ENCODE measurements at regions not wholly inside any gene's neighbourhood (a gene's known extent, or its start where the extent isn't known, plus 50 kb on each side); places are given as distances from the start of the nearest gene placed in this dataset.

GRCh38 chr6:121759370-121759769 lies 323.9 kb downstream of the GJA1 start:
- no peaks in the 10 kb centered on the region for H3K4me1 ChIP-seq (ENCODE audit: insufficient read depth, low read length)
- peaks cover 0 to 3% of the 10 kb centered on the region in 2 donors for H3K27me3 Mint-ChIP-seq
- intact Hi-C loops (cut with micrococcal nuclease) = no loop called here
- peaks cover 0 to 6% (median 0%) of the 10 kb centered on the region in 8 donors for H3K9me3 Mint-ChIP-seq
- H3K4me1 Mint-ChIP-seq = no peaks in the 10 kb centered on the region
- no peaks in the 10 kb centered on the region for H3K36me3 ChIP-seq (ENCODE audit: insufficient read depth, low read length)
- DNase-seq = no peak
- no peak overlapping the region for H3K27ac Mint-ChIP-seq
- ChIA-PET CTCF (ENCODE audit: partially characterized antibody) (no interaction called here), POLR2A (ENCODE audit: partially characterized antibody) (no interaction called here)
- no peak overlapping the region for H3K4me3 ChIP-seq (ENCODE audit: low read length in 2 of 2)
- no peaks in the 10 kb centered on the region for H3K9me3 ChIP-seq (ENCODE audit: control insufficient read depth in 1 of 2, low read length in 2 of 2)
- H3K36me3 Mint-ChIP-seq = no peaks in the 10 kb centered on the region
- H3K4me3 Mint-ChIP-seq = no peak overlapping the region
- no peaks in the 10 kb centered on the region for H3K27me3 ChIP-seq (ENCODE audit: insufficient read depth, low read length)
- no peak overlapping the region for H3K27ac ChIP-seq (ENCODE audit: low read depth, low read length)

GRCh38 chr6:121760191-121760590 lies 324.7 kb downstream of the GJA1 start:
- Mint-ChIP-seq H3K27me3 (peaks cover 0 to 3% of the 10 kb centered on the region in 2 donors), H3K4me3 (no peak overlapping the region), H3K27ac (no peak overlapping the region), H3K4me1 (no peaks in the 10 kb centered on the region), H3K36me3 (no peaks in the 10 kb centered on the region), H3K9me3 (peaks cover 0 to 9% (median 0%) of the 10 kb centered on the region in 8 donors)
- H3K9me3 ChIP-seq (ENCODE audit: control insufficient read depth in 1 of 2, low read length in 2 of 2) = no peaks in the 10 kb centered on the region
- ChIA-PET CTCF (ENCODE audit: partially characterized antibody) (no interaction called here), POLR2A (ENCODE audit: partially characterized antibody) (no interaction called here)
- intact Hi-C loops (cut with micrococcal nuclease) = no loop called here
- DNase-seq = no peak
- H3K4me3 ChIP-seq (ENCODE audit: low read length in 2 of 2) = no peak overlapping the region
- H3K36me3 ChIP-seq (ENCODE audit: insufficient read depth, low read length) = no peaks in the 10 kb centered on the region
- H3K27ac ChIP-seq (ENCODE audit: low read depth, low read length) = no peak overlapping the region
- H3K4me1 ChIP-seq (ENCODE audit: insufficient read depth, low read length) = no peaks in the 10 kb centered on the region
- no peaks in the 10 kb centered on the region for H3K27me3 ChIP-seq (ENCODE audit: insufficient read depth, low read length)

GRCh38 chr6:121760745-121761144 lies 325.3 kb downstream of the GJA1 start:
- POLR2A ChIA-PET (ENCODE audit: partially characterized antibody) = no interaction called here
- Histone ChIP-seq H3K9me3 (ENCODE audit: control insufficient read depth in 1 of 2, low read length in 2 of 2) (no peaks in the 10 kb centered on the region), H3K27ac (ENCODE audit: low read depth, low read length) (no peak overlapping the region), H3K4me1 (ENCODE audit: insufficient read depth, low read length) (no peaks in the 10 kb centered on the region), H3K36me3 (ENCODE audit: insufficient read depth, low read length) (no peaks in the 10 kb centered on the region), H3K27me3 (ENCODE audit: insufficient read depth, low read length) (no peaks in the 10 kb centered on the region), H3K4me3 (ENCODE audit: low read length in 2 of 2) (no peak overlapping the region)
- Mint-ChIP-seq H3K36me3 (no peaks in the 10 kb centered on the region), H3K27me3 (peaks cover 0 to 3% of the 10 kb centered on the region in 2 donors), H3K9me3 (peaks cover 0 to 9% (median 0%) of the 10 kb centered on the region in 8 donors), H3K27ac (no peak overlapping the region), H3K4me3 (no peak overlapping the region), H3K4me1 (no peaks in the 10 kb centered on the region)
- intact Hi-C loops (cut with micrococcal nuclease) = no loop called here
- CTCF ChIA-PET (ENCODE audit: partially characterized antibody) = no interaction called here
- DNase-seq = no peak

GRCh38 chr6:121764493-121764892 lies 329.0 kb downstream of the GJA1 start:
- Histone ChIP-seq H3K27ac (ENCODE audit: low read depth, low read length) (no peak overlapping the region), H3K36me3 (ENCODE audit: insufficient read depth, low read length) (no peaks in the 10 kb centered on the region), H3K4me3 (ENCODE audit: low read length in 2 of 2) (no peak overlapping the region), H3K27me3 (ENCODE audit: insufficient read depth, low read length) (no peaks in the 10 kb centered on the region), H3K9me3 (ENCODE audit: control insufficient read depth in 1 of 2, low read length in 2 of 2) (no peaks in the 10 kb centered on the region), H3K4me1 (ENCODE audit: insufficient read depth, low read length) (no peaks in the 10 kb centered on the region)
- Mint-ChIP-seq H3K4me1 (no peaks in the 10 kb centered on the region), H3K4me3 (no peak overlapping the region), H3K9me3 (peaks cover 0 to 7% (median 0%) of the 10 kb centered on the region in 8 donors), H3K36me3 (no peaks in the 10 kb centered on the region), H3K27ac (no peak overlapping the region), H3K27me3 (no peaks in the 10 kb centered on the region)
- DNase-seq = no peak
- intact Hi-C loops (cut with micrococcal nuclease) = no loop called here
- CTCF ChIA-PET (ENCODE audit: partially characterized antibody) = no interaction called here
- POLR2A ChIA-PET (ENCODE audit: partially characterized antibody) = no interaction called here

GRCh38 chr6:121765060-121765459 lies 329.6 kb downstream of the GJA1 start:
- Mint-ChIP-seq H3K9me3 (peaks cover 0 to 7% (median 0%) of the 10 kb centered on the region in 8 donors), H3K4me3 (no peak overlapping the region), H3K27me3 (no peaks in the 10 kb centered on the region), H3K36me3 (no peaks in the 10 kb centered on the region), H3K4me1 (no peaks in the 10 kb centered on the region), H3K27ac (no peak overlapping the region)
- no peaks in the 10 kb centered on the region for H3K27me3 ChIP-seq (ENCODE audit: insufficient read depth, low read length)
- H3K4me3 ChIP-seq (ENCODE audit: low read length in 2 of 2) = no peak overlapping the region
- POLR2A ChIA-PET (ENCODE audit: partially characterized antibody) = no interaction called here
- H3K36me3 ChIP-seq (ENCODE audit: insufficient read depth, low read length) = no peaks in the 10 kb centered on the region
- intact Hi-C loops (cut with micrococcal nuclease) = no loop called here
- no peak overlapping the region for H3K27ac ChIP-seq (ENCODE audit: low read depth, low read length)
- H3K4me1 ChIP-seq (ENCODE audit: insufficient read depth, low read length) = no peaks in the 10 kb centered on the region
- H3K9me3 ChIP-seq (ENCODE audit: control insufficient read depth in 1 of 2, low read length in 2 of 2) = no peaks in the 10 kb centered on the region
- CTCF ChIA-PET (ENCODE audit: partially characterized antibody) = no interaction called here
- no peak for DNase-seq

GRCh38 chr6:121767211-121767610 lies 331.8 kb downstream of the GJA1 start:
- H3K36me3 ChIP-seq (ENCODE audit: insufficient read depth, low read length) = no peaks in the 10 kb centered on the region
- intact Hi-C loops (cut with micrococcal nuclease) = no loop called here
- CTCF ChIA-PET (ENCODE audit: partially characterized antibody) = no interaction called here
- no peaks in the 10 kb centered on the region for H3K27me3 Mint-ChIP-seq
- no peaks in the 10 kb centered on the region for H3K9me3 ChIP-seq (ENCODE audit: control insufficient read depth in 1 of 2, low read length in 2 of 2)
- POLR2A ChIA-PET (ENCODE audit: partially characterized antibody) = no interaction called here
- H3K27me3 ChIP-seq (ENCODE audit: insufficient read depth, low read length) = no peaks in the 10 kb centered on the region
- H3K4me3 Mint-ChIP-seq = no peak overlapping the region
- no peak overlapping the region for H3K4me3 ChIP-seq (ENCODE audit: low read length in 2 of 2)
- H3K4me1 ChIP-seq (ENCODE audit: insufficient read depth, low read length) = no peaks in the 10 kb centered on the region
- no peak overlapping the region for H3K27ac ChIP-seq (ENCODE audit: low read depth, low read length)
- H3K36me3 Mint-ChIP-seq = no peaks in the 10 kb centered on the region
- no peaks in the 10 kb centered on the region for H3K4me1 Mint-ChIP-seq
- DNase-seq = no peak
- no peak overlapping the region for H3K27ac Mint-ChIP-seq
- H3K9me3 Mint-ChIP-seq = peaks cover 0 to 7% (median 0%) of the 10 kb centered on the region in 8 donors

GRCh38 chr6:121770943-121771342 lies 335.5 kb downstream of the GJA1 start:
- Histone ChIP-seq H3K9me3 (ENCODE audit: control insufficient read depth in 1 of 2, low read length in 2 of 2) (no peaks in the 10 kb centered on the region), H3K27ac (ENCODE audit: low read depth, low read length) (no peak overlapping the region), H3K4me3 (ENCODE audit: low read length in 2 of 2) (no peak overlapping the region), H3K4me1 (ENCODE audit: insufficient read depth, low read length) (no peaks in the 10 kb centered on the region), H3K36me3 (ENCODE audit: insufficient read depth, low read length) (no peaks in the 10 kb centered on the region), H3K27me3 (ENCODE audit: insufficient read depth, low read length) (no peaks in the 10 kb centered on the region)
- CTCF ChIA-PET (ENCODE audit: partially characterized antibody) = no interaction called here
- no peak for DNase-seq
- POLR2A ChIA-PET (ENCODE audit: partially characterized antibody) = no interaction called here
- Mint-ChIP-seq H3K27ac (no peak overlapping the region), H3K4me1 (no peaks in the 10 kb centered on the region), H3K36me3 (no peaks in the 10 kb centered on the region), H3K9me3 (peaks cover 0 to 3% (median 0%) of the 10 kb centered on the region in 8 donors), H3K4me3 (no peak overlapping the region), H3K27me3 (no peaks in the 10 kb centered on the region)
- intact Hi-C loops (cut with micrococcal nuclease) = no loop called here
